C4-2B (cell line): ENCODE measurements at regions not wholly inside any gene's neighbourhood (a gene's known extent, or its start where the extent isn't known, plus 50 kb on each side); places are given as distances from the start of the nearest gene placed in this dataset.

ENCODE experiments used
- H3K27ac ChIP-seq: fragments of 450-650 bp; 2 replicates; pipeline ENCODE4 v1.5.1; 2017
- ZFX ChIP-seq: fragments of 450-650 bp; IDR thresholded peaks from 2 replicates; pipeline ENCODE4 v1.6.1; 2017
- TF ChIP-seq, protein P1 (sequence below): fragments of 450-650 bp; conservative IDR thresholded peaks from 2 replicates; pipeline ENCODE4 v1.5.1; 2017; ENCODE audit warnings: mild to moderate bottlenecking

GRCh38 chr3:115548611-115549010, 74.7 kb upstream of the GAP43 start:
- no peak for TF ChIP-seq ZFX
- TF ChIP-seq, protein P1, sequence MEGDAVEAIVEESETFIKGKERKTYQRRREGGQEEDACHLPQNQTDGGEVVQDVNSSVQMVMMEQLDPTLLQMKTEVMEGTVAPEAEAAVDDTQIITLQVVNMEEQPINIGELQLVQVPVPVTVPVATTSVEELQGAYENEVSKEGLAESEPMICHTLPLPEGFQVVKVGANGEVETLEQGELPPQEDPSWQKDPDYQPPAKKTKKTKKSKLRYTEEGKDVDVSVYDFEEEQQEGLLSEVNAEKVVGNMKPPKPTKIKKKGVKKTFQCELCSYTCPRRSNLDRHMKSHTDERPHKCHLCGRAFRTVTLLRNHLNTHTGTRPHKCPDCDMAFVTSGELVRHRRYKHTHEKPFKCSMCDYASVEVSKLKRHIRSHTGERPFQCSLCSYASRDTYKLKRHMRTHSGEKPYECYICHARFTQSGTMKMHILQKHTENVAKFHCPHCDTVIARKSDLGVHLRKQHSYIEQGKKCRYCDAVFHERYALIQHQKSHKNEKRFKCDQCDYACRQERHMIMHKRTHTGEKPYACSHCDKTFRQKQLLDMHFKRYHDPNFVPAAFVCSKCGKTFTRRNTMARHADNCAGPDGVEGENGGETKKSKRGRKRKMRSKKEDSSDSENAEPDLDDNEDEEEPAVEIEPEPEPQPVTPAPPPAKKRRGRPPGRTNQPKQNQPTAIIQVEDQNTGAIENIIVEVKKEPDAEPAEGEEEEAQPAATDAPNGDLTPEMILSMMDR = no peak
- H3K27ac ChIP-seq = no peak overlapping the region

DNA sequence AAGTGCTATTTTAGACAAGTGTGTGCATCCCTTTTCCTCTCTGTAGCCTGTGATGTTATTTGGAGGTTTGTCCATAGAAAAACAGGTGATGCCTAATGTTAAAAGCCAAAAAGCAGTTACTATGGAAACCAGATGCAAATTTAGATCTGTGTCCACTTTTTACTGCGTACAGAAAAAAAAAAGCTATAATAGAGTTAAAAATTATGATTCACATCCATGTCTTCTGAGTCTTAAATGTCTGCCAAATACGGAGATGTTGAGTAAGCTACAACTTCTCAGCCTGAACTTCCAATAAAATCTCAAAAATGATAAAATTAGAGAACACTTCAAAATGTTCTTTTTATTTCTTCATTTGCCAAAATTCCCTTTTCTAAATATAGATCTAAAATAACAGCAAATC, 74.2 kb upstream of the GAP43 start:
- no peak overlapping the region for H3K27ac ChIP-seq
- TF ChIP-seq, protein P1 = no peak
- no peak for TF ChIP-seq ZFX

- TF ChIP-seq, protein P1 = no peak
- TF ChIP-seq ZFX = no peak
- H3K27ac ChIP-seq = no peak overlapping the region
Measured at GRCh38 chr3:115550285-115550761, 73.0 kb upstream of the GAP43 start.

- no peak for TF ChIP-seq ZFX
- TF ChIP-seq, protein P1 = no peak
- no peak overlapping the region for H3K27ac ChIP-seq
Measured at GRCh38 chr3:115551016-115551415, 72.3 kb upstream of the GAP43 start.

DNA sequence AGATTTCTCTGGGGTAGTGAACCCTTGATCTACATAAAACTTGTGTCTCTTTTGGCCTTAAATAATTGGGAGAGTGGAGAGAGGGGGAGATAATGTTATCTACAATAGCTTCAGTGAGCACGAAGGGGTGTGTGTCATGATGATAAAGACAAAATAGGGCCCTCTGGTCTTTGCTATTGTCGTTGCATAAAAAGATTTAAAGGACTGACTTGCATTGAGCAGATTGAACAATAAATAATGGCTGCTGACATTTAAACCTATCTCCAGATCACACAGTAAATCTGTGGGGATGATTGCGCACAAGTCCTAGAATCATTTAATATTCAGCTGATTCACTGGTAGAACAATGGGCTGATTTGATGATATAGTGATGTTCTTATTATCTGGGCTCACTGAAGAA, 71.3 kb upstream of the GAP43 start:
- H3K27ac ChIP-seq = no peak overlapping the region
- no peak for TF ChIP-seq ZFX
- TF ChIP-seq, protein P1 = no peak

- TF ChIP-seq ZFX = no peak
- TF ChIP-seq, protein P1 = no peak
- no peak overlapping the region for H3K27ac ChIP-seq
Measured at GRCh38 chr3:115553796-115554486, 69.4 kb upstream of the GAP43 start.

- TF ChIP-seq ZFX = no peak
- TF ChIP-seq, protein P1 = no peak
- H3K27ac ChIP-seq = no peak overlapping the region
Measured at GRCh38 chr3:115554487-115554807, 68.9 kb upstream of the GAP43 start.
